NOMO-1 treated with DMSO at 0.1 percent for 48 hours (cell line): ENCODE measurements at regions not wholly inside any gene's neighbourhood (a gene's known extent, or its start where the extent isn't known, plus 50 kb on each side); places are given as distances from the start of the nearest gene placed in this dataset.

Experiments
- DNase-seq: peaks from one replicate; lab custom pipeline; 2025; ENCODE audit not compliant: unreplicated experiment; lab: John Stamatoyannopoulos, UW

DNA sequence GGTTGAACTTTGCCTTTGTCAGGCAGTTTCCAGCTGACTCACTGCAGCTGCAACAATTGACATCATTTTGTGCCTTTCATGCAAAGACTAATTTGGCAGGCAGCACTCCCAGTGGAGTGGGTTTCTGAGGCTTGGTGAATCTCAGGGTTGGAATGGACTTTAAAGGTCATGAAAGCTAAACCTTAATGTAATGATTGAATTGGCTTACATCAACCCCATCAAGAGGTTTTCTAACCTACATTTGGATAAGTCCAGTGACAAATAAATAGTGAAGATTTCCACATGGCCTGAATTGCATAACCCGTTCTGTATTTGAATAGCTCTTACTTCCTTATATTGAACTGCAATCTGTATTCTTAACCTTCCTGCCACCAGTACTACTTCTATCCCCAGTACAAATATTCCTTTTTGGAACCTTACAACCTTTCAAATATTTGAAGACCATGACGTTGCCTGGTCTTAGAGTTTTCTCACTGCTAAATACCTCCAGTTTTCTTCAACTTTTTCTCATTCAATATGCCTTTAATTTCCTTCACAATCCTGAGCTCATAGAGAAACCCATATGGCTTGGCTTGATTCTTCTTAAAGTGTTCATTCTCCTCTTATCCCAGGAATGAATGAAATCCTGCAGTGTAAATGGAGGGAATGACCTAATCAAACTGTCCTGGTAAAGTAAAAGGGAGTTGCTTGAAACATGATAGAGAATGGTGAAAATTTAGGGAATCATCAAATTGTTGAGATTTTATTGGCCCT is 168.1 kb upstream of the NOVA1 start:
- no peak for DNase-seq

DNA sequence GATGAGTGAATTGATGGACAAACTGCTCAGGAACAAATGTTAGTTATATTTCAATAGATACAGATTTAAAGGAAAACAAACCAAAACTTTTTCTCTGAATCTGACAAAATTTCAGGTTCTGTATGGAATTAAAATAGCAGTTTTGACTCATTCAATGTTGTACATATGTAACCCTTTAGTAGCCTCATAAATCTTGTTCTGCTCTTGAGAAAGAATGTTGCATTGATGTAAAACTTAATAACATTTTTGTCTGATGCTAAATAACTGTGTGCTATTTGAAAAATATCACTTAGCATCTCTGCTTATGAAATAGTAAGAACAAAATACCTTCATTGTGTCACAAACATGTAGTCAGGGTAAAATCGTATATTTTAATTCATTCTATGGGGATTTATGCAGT is 168.9 kb upstream of the NOVA1 start:
- no peak for DNase-seq

DNA sequence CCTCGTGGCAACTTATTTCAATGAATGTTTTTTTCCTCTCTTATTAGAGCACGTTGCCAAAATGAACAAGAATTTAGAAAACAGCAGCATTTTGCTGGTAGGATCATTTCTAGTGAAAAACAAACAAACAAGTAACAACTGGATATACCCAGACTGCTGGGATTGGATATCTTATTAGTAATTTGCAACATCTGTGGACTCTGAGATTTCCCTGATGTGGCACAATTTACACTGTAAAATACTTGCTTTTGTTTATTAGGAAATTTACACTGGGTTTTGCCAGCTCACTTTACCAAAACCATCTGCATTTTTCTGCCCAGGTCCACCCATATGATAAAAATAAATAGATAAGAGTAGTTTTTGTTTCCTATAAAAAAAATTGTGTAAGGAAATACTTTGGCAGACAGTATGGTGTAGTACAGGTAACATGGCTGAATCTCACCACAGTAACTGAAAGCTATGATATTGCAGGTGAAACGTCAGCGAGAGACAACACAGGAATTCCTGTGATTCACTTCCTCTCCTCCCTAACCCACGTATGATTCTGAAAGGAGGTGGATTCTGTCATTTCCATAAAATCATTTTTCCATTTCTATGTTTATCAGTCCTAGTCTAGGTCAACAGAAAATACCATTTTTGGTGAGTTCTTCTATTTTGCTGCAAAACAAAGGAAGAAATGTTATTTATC is 176.2 kb upstream of the NOVA1 start:
- no peak for DNase-seq

DNA sequence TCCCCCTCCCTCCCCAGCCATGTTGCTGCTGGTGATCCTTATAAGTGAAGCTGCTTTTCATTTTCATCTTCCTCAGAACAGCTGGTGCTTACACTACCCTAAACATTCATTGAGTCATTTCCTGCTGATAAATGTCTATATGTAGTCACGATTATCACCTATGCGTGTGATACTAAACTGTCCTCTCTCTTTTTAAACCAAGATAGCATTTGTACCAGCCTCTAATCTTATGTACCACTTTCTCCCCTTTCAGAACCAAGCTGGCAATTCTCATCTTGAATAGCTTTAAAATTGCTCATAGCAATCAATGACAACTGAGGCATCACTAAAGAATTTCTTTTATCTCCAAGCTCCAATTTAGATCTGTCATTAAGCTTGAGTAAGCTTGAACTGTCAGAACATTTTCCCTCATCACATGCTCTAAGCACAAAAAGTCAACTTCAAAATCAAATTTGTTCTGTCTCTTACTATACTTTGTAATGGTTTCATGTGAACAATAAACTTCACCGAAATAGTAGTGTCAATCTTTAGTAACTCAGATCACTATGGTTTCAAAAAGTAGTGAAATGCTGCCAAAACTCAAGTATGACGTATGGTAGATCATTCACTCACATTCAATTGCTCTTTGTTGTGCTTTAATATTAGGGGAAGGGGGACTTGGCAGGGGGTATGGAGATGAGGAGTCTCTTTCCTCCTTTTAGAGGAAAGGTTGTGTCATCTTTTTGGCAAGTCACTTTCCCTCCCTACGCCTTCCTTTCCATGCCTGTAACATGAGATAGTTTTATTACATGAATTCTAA is 178.1 kb upstream of the NOVA1 start:
- no peak for DNase-seq

DNA sequence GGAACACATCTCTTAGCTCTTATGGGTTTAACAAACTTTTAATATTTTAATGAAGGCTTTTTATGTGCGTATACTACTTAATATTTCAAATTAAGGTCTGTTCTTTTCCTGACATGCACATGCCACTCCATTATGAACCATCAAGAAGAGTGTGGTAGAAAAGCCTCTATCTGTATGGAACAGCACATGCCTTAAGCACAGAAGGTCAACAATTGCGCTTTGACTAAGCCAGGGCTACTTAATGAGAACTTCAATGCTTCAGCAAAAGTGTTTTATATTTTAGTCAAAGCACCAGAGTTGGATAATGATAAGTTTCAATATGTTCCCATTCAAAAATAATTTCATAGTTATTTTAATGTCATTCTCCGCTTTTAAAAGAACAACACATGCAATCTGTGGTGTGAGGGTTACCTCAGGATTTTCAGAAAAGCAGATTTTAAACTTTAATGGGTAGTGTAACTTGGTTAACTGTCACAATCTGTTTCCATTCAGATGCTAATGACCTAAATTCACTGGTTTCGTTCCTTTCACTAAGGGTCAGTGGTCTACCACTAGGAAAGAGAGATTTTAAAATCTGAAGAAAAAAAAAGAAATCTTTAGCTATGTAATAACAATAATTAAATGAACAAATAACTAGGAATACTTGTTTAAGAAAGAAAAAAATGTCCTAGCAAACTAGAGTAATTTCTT is 193.4 kb upstream of the NOVA1 start:
- DNase-seq = no peak

DNA sequence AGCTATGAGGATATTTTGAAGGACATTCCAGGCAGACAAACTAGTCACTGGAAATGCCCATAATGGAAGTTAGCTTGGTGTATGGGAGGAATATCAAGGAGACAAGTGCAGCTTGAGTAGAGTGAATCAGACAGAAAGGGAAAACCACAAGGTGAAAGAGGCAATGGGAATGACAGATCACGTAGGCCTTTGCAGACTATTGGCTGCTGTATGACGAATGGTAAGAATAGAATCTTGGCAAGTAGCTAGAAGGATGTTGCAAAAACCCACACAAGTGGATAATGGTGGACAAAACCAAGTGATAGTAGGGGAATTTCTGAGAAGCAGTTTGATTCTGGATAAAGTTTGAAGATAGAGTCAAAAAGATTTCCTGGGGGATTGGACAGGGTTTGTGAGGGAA is 196.9 kb upstream of the NOVA1 start:
- no peak for DNase-seq

DNA sequence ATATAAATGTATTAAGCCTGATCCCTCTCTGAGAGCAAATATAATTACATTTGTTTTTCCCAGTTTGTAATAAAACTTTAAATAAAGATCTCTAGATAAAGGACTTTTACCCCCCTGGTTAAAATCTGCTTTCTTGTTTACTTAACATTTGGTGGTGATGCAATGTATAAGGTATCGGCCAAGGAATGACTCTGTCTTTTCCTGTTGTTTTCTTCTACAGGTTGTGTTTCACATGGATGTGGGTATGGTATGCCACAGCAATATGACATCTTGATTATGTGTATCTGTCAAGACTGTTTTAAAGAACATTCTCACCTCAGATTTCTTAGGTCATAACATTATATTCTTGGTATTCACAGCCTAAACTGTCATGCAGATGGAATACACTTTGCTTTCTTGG is 210.6 kb upstream of the NOVA1 start:
- DNase-seq = no peak

DNA sequence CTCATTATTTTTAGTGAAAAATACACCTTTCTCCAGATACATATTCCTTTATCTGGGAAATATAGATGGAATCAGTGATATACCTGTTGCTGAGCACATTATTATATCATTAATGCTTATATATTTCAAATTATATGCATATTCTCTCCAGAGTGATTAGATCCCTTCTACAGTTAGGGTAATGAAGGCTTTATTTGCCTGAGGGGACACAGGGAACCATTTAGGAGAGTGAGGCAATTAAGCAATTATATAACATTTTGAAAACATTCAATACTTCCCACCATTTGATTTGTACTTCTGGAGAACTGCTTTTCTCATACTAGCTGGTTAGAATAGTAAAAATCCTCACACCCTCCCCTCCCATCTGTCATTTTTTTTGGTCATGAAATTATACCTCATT is 212.8 kb upstream of the NOVA1 start:
- DNase-seq = no peak

DNA sequence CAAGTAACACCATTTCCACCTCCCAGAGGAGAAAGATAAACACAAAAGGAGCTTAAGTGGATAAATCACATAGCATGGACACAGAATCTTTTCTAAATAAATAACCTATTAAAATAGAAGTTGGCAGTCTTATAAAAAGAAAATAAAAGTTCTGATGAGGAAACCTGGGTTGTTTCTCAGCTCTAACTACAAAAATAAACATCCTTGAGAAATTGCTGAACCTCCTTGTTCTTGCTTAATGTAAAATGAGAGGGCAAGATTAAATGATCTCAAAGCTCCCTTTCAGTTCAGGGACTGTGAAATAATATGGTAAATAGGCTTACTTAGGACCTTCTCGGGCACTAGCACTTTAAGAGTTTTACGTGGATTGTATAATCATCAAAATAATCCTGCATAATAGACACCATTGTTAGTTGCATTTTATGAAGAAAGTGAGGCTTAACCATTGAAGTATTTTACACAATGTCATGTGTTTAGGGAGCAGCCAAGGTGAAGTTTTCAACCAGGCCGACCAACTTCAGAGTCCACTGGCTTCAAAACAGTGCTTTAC is 214.0 kb upstream of the NOVA1 start:
- DNase-seq = no peak

DNA sequence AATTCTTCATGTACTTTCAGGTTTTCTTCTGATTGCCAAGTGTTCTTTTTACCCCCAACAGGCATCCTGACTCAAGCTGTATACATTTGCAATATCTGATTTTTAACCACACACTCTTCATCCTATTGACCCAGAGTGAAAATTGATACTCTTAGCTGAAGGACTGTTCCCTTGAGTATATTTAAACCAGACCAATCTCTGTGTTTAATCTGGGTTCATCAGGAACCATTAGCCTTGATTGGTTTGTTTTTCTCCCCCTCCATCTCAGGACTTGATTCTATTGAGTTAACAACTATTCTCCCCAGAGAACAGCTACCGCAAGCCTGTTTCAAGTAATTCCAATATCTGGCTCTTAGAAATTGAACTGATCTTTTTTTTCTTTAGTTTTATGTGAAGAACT is 222.3 kb upstream of the NOVA1 start:
- no peak for DNase-seq

DNA sequence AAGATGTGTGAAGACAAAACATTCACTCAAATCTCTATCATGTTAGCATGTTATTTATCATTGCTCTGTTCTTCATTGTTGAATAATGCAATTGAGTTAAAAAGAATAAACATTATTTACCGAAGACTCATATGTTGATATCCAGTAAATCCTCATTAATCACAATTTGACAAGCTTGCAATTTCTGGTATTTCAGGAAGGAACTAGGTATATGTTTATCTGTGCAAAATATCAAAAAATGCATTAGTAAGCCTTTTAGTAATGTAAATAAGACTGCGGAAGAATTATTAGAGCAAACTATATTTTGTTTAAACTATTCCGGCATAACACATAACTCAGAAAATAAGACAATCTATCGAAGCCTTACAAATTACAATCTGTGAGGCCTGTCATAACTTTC is 222.7 kb upstream of the NOVA1 start:
- no peak for DNase-seq

DNA sequence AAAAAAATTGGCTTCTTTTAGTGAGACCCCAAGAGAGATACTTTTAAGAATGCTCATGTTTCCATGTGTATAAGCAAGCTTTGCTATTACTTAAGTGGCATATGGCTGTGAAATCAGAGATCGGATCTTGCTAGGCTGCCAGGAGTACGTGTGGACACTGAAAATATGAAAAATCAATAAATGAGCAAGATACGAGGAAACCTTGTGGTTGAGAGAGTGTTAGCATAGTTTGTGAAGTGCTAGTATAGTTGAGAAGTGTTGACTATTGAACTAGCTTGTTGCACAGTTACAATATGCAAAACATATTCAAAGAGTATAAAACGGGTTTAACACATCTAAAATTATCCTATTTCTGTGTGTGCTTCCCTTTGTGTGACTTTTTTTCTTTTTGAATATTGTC is 230.9 kb upstream of the NOVA1 start:
- no peak for DNase-seq

DNA sequence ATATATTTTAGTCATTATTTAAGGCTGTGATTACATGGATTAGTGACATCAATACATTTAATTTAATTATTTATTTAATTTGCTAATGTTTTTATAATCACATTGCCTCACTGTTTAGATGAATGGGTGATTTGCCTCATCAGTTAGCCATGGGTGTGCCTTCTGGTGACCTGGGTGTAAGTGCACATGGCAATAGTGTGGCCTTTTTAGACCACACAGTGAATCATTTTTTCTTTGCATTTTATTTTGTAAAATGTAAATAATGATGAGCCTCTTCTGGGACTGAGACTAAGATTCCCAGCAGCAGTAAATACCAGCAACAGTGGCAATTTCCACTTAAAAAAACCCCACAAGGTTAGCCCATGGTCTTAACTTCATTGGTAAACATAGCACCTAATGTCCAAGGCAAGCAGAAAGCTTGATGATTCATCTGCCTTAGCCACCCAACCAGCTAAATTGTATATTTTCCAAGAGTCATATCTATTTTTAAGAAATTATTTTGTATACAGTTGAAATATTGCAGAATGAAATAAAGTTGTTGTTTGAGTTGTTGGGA is 235.9 kb upstream of the NOVA1 start:
- DNase-seq = no peak

DNA sequence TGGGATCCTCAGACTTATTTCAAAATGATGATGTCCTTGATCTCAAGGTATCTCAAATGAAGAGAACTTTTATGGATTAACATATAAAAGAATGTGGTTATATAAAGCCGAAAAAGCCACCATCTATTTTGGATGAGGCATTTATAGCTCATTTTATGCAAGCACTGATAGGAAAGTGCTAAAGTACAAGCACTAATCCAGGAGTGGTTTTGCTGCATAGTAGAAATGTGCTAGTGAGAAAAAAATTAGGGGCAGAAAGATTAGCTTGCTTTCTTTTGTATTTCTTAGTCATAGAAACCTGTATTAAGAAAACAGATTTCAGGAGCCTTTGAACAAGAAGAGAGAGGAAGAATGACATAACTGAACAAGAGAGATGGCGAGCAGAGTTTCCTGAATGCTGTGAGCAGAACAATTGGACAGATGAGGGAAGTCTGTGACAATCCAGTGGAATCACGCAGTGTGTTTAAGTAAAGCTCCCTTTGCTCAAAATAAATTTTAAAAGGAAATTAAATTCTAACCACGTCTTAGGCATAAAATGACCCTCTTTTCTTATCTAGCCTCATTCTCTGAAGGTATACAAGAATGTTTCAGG is 238.2 kb upstream of the NOVA1 start:
- DNase-seq = no peak

DNA sequence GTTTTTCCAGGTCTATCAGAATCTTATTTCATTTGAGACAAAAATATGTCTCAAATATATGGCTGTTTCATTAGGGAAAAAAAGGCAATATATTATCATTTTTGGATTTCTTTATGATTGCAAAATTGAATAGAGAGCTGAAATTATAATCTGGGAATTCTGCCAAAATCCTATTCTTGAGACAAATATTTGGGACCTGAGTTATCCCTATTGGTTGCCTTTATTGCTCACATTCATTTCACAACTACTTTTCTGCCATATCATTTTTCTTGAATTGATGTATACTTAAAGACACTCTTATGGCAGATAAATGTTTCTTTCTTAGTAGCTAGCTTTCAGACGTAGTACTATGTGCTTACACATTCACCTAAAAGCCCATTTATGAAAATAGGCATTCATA is 241.6 kb upstream of the NOVA1 start:
- no peak for DNase-seq

DNA sequence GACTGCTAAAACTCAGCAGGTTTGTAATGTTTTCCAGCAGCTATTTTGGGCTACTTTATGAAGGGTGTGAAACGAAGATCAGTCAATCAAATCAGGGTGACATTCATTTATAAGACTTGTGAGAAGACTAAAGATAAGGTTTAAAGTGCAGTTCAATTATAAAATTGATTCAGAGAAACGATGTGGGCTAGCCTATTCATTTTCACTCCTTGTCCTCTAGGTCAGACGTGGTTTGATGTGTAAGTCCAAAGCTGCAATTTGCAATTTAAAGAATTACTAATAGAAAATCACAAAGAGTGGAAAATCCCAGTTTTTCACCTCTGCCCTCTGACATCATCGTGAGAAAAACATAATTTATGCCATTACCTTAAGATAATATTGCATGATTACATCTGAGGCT is 243.5 kb upstream of the NOVA1 start:
- DNase-seq = no peak

DNA sequence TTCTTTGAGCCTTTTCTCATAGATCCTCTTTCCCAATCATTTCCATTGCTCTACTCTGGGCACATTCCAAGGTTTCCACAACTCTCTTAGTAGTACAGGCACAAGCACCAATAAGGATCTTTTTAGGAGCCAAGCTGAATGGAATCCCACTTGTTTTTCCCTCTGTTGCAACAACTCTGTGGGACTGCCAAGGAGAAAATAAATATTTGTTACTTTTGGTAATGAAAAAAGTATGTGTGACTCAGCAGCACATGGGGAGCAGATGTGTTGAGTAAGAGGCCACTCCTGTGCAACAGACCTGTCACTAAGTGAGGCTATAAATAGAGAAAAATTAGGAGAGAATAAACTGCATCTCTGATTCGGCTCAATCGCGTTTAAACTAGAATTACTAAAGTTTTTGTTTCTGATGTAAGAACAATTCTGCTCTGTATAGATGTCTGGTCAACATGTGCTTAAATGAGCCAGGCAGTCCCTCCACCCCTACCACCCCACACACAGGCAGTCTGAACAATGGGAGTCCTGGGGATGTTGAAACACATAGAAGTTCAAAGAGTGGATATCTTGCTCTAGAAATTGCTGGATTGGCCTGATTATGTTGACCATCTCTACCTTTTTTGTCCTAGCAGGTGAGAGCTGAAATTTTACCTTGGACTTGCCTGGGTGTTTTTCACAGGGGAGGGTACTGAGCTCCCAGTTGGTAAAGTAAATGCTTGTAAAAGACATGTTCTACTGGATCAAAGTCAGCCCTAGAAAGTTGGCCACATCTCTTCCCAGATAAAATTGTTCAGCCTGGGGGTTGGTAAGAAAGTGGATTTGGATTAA is 244.3 kb upstream of the NOVA1 start:
- DNase-seq = no peak

DNA sequence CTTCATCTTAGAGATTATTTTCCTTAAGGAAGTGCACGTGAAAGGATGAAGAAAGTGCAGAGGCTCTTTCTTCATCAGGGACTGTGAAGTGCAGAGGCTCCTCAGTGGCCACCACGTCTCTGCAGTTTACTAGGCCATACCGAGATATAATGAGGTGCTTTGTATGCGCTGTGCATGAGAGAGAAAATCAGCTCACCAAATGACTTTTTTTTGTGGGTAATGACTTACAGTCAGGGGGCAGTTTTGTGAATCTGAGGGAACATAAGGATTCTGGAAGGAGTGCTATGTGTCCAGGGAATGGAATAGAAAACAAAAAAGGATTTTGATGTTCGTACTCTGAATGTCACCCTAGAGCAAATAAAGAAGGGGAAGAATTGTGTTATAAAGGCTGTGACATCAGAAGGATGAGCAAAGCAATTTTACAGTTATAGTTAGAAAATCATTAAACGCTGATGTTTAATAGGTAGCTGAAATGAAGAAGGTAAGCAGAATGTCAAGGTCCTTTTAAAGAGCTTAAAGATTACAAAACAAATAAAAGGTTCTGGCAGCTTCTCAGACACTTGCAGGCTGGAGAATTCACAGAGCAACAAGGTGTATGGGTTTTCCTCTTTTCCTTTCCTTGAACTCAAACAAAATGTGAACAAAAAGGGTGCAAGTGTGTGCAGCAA is 247.5 kb upstream of the NOVA1 start:
- no peak for DNase-seq

DNA sequence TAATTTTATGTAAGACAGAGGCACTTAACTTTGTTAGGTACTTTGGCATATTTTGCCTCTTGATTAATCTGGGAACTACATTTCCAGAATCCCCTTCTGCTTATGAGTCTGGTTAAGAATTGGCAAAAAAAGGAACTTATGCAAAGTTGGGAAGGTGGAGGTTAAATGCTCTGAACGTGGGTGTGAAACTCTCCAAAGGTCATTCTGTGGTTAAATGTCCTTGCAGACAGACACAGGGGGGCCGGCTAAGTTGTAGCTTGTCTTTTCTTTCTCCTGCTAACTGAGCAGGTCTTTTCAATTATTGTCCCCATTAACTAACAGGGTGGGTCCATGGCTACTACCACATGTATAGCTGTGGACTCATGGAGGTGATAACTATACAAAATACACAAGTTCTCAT is 248.6 kb upstream of the NOVA1 start:
- DNase-seq = no peak
